ENCODE measurements at regions not wholly inside any gene's neighbourhood (a gene's known extent, or its start where the extent isn't known, plus 50 kb on each side); places are given as distances from the start of the nearest gene placed in this dataset.

- Histone ChIP-seq H3K27ac (ENCODE audit: low read depth in 2 of 2, low read length in 1 of 2) (no peak overlapping the region), H3K27me3 (ENCODE audit: control insufficient read depth in 1 of 2, insufficient read depth in 2 of 2, low read length in 2 of 2) (no peaks in the 10 kb centered on the region), H3K9me3 (ENCODE audit: control insufficient read depth in 2 of 2, insufficient read depth in 1 of 2, low read depth in 1 of 2, low read length in 1 of 2) (no peaks in the 10 kb centered on the region), H3K4me3 (ENCODE audit: low read depth in 1 of 2, low read length in 2 of 2) (no peak overlapping the region), H3K36me3 (ENCODE audit: control insufficient read depth in 2 of 2, insufficient read depth in 2 of 2, low read length in 1 of 2) (no peaks in the 10 kb centered on the region), H3K4me1 (ENCODE audit: control insufficient read depth in 2 of 2, insufficient read depth in 2 of 2, low read length in 1 of 2) (no peaks in the 10 kb centered on the region)
- WGBS, 2 donors: 66 to 75% methylated on average over 3 of the region's 3 CpGs
Measured at GRCh38 chr10:26952094-26952493, 91.3 kb upstream of the ABI1 start.

- H3K4me1 ChIP-seq (ENCODE audit: control insufficient read depth in 2 of 2, insufficient read depth in 2 of 2, low read length in 1 of 2): no peaks in the 10 kb centered on the region
- H3K27me3 ChIP-seq (ENCODE audit: control insufficient read depth in 1 of 2, insufficient read depth in 2 of 2, low read length in 2 of 2): no peaks in the 10 kb centered on the region
- WGBS, 2 donors: 54 to 66% methylated on average over 1 of the region's 1 CpG
- H3K4me3 ChIP-seq (ENCODE audit: low read depth in 1 of 2, low read length in 2 of 2): no peak overlapping the region
- no peak overlapping the region for H3K27ac ChIP-seq (ENCODE audit: low read depth in 2 of 2, low read length in 1 of 2)
- no peaks in the 10 kb centered on the region for H3K36me3 ChIP-seq (ENCODE audit: control insufficient read depth in 2 of 2, insufficient read depth in 2 of 2, low read length in 1 of 2)
- H3K9me3 ChIP-seq (ENCODE audit: control insufficient read depth in 2 of 2, insufficient read depth in 1 of 2, low read depth in 1 of 2, low read length in 1 of 2): no peaks in the 10 kb centered on the region
Measured at GRCh38 chr10:26951650-26952049, 90.9 kb upstream of the ABI1 start.

- Histone ChIP-seq H3K27ac (ENCODE audit: low read depth in 2 of 2, low read length in 1 of 2) (no peak overlapping the region), H3K4me3 (ENCODE audit: low read depth in 1 of 2, low read length in 2 of 2) (no peak overlapping the region), H3K4me1 (ENCODE audit: control insufficient read depth in 2 of 2, insufficient read depth in 2 of 2, low read length in 1 of 2) (peaks cover 3 to 6% of the 10 kb centered on the region in 2 donors), H3K36me3 (ENCODE audit: control insufficient read depth in 2 of 2, insufficient read depth in 2 of 2, low read length in 1 of 2) (no peaks in the 10 kb centered on the region), H3K27me3 (ENCODE audit: control insufficient read depth in 1 of 2, insufficient read depth in 2 of 2, low read length in 2 of 2) (no peaks in the 10 kb centered on the region), H3K9me3 (ENCODE audit: control insufficient read depth in 2 of 2, insufficient read depth in 1 of 2, low read depth in 1 of 2, low read length in 1 of 2) (no peaks in the 10 kb centered on the region)
Measured at GRCh38 chr10:26950934-26951333, 90.2 kb upstream of the ABI1 start.

DNA sequence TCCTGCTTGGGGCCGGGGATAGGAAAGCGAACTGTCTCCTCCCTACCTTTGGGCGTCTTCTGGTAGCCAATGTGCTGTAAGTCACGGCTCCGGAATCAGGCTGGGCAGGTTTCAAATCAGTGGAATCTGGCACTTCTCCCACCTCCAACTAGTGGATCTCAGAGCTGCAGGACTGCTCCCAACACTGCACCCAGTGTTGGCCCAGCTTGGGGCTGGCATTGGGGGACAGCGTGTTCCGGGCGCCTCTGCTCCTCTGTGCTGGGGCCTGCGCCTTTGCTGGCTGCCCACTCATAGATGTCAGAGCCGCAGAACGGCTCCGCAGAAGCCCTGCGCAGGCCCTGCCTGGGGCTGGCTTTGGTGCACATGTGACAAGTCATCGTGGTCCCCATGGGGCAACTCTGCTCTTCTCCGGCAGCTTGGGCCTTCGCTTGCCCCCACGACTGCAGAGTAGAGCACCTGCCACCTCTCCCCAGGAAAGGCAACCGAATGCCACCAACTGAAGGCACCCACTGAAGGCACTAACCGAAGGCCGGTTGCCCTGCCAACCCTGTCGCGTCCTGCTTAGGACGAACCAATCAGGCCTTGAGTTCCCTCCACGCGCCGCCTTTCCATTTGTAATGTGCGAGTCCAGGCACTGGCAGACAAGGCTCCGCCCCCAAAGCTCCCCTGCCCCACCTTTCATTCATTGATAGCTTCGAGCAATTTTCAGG, 85.5 kb upstream of the ABI1 start:
- Histone ChIP-seq H3K9me3 (ENCODE audit: control insufficient read depth in 2 of 2, insufficient read depth in 1 of 2, low read depth in 1 of 2, low read length in 1 of 2) (peaks cover 0 to 4% of the 10 kb centered on the region in 2 donors), H3K27ac (ENCODE audit: low read depth in 2 of 2, low read length in 1 of 2) (peak overlapping the region; percentile 9 to 37), H3K4me3 (ENCODE audit: low read depth in 1 of 2, low read length in 2 of 2) (no peak overlapping the region), H3K36me3 (ENCODE audit: control insufficient read depth in 2 of 2, insufficient read depth in 2 of 2, low read length in 1 of 2) (no peaks in the 10 kb centered on the region), H3K27me3 (ENCODE audit: control insufficient read depth in 1 of 2, insufficient read depth in 2 of 2, low read length in 2 of 2) (no peaks in the 10 kb centered on the region), H3K4me1 (ENCODE audit: control insufficient read depth in 2 of 2, insufficient read depth in 2 of 2, low read length in 1 of 2) (peaks cover 3 to 6% of the 10 kb centered on the region in 2 donors)
- WGBS, 2 donors: 38 to 44% methylated on average over 29 of the region's 29 CpGs

- Histone ChIP-seq H3K27ac (ENCODE audit: low read depth in 2 of 2, low read length in 1 of 2) (no peak overlapping the region), H3K4me1 (ENCODE audit: control insufficient read depth in 2 of 2, insufficient read depth in 2 of 2, low read length in 1 of 2) (peaks cover 3 to 6% of the 10 kb centered on the region in 2 donors), H3K36me3 (ENCODE audit: control insufficient read depth in 2 of 2, insufficient read depth in 2 of 2, low read length in 1 of 2) (no peaks in the 10 kb centered on the region), H3K4me3 (ENCODE audit: low read depth in 1 of 2, low read length in 2 of 2) (no peak overlapping the region), H3K9me3 (ENCODE audit: control insufficient read depth in 2 of 2, insufficient read depth in 1 of 2, low read depth in 1 of 2, low read length in 1 of 2) (peaks cover 0 to 4% of the 10 kb centered on the region in 2 donors), H3K27me3 (ENCODE audit: control insufficient read depth in 1 of 2, insufficient read depth in 2 of 2, low read length in 2 of 2) (no peaks in the 10 kb centered on the region)
- 93 to 94% methylated on average over 18 of the region's 18 CpGs for WGBS, 2 donors
Measured at GRCh38 chr10:26944261-26944882, 83.6 kb upstream of the ABI1 start.

GRCh38 chr10:26939962-26940354, 79.2 kb upstream of the ABI1 start:
- Histone ChIP-seq H3K9me3 (ENCODE audit: control insufficient read depth in 2 of 2, insufficient read depth in 1 of 2, low read depth in 1 of 2, low read length in 1 of 2) (peaks cover 0 to 4% of the 10 kb centered on the region in 2 donors), H3K27me3 (ENCODE audit: control insufficient read depth in 1 of 2, insufficient read depth in 2 of 2, low read length in 2 of 2) (no peaks in the 10 kb centered on the region), H3K27ac (ENCODE audit: low read depth in 2 of 2, low read length in 1 of 2) (no peak overlapping the region), H3K4me3 (ENCODE audit: low read depth in 1 of 2, low read length in 2 of 2) (no peak overlapping the region), H3K4me1 (ENCODE audit: control insufficient read depth in 2 of 2, insufficient read depth in 2 of 2, low read length in 1 of 2) (no peaks in the 10 kb centered on the region), H3K36me3 (ENCODE audit: control insufficient read depth in 2 of 2, insufficient read depth in 2 of 2, low read length in 1 of 2) (no peaks in the 10 kb centered on the region)
- WGBS, 2 donors: 89 to 94% methylated on average over 8 of the region's 8 CpGs

- H3K4me3 ChIP-seq (ENCODE audit: low read depth in 1 of 2, low read length in 2 of 2): no peak overlapping the region
- no peak overlapping the region for H3K27ac ChIP-seq (ENCODE audit: low read depth in 2 of 2, low read length in 1 of 2)
- WGBS, 2 donors: 91 to 92% methylated on average over 22 of the region's 22 CpGs
- no peaks in the 10 kb centered on the region for H3K36me3 ChIP-seq (ENCODE audit: control insufficient read depth in 2 of 2, insufficient read depth in 2 of 2, low read length in 1 of 2)
- H3K27me3 ChIP-seq (ENCODE audit: control insufficient read depth in 1 of 2, insufficient read depth in 2 of 2, low read length in 2 of 2): no peaks in the 10 kb centered on the region
- no peaks in the 10 kb centered on the region for H3K4me1 ChIP-seq (ENCODE audit: control insufficient read depth in 2 of 2, insufficient read depth in 2 of 2, low read length in 1 of 2)
- peaks cover 0 to 4% of the 10 kb centered on the region in 2 donors for H3K9me3 ChIP-seq (ENCODE audit: control insufficient read depth in 2 of 2, insufficient read depth in 1 of 2, low read depth in 1 of 2, low read length in 1 of 2)
Measured at GRCh38 chr10:26939290-26939961, 78.7 kb upstream of the ABI1 start.

DNA sequence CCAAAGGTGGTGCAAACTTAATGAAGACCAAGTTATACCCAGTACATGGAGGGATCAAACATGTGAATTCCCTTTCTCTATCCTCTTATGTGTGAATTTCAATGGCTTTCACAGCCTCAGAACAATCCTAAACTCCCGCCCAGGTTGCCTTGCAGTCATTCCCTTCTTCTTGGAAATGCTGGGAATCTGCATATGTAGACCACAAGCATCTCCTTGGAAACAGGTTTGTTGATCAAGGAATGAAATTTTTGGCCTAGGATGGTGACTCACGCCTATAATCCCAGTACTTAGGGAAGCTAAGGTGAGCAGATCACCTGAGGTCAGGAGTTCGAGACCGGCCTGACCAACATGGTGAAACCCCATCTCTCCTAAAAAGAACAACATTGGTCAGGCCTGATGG, 77.8 kb upstream of the ABI1 start:
- no peaks in the 10 kb centered on the region for H3K27me3 ChIP-seq (ENCODE audit: control insufficient read depth in 1 of 2, insufficient read depth in 2 of 2, low read length in 2 of 2)
- no peaks in the 10 kb centered on the region for H3K36me3 ChIP-seq (ENCODE audit: control insufficient read depth in 2 of 2, insufficient read depth in 2 of 2, low read length in 1 of 2)
- 75 to 78% methylated on average over 4 of the region's 4 CpGs for WGBS, 2 donors
- H3K27ac ChIP-seq (ENCODE audit: low read depth in 2 of 2, low read length in 1 of 2): no peak overlapping the region
- no peak overlapping the region for H3K4me3 ChIP-seq (ENCODE audit: low read depth in 1 of 2, low read length in 2 of 2)
- H3K9me3 ChIP-seq (ENCODE audit: control insufficient read depth in 2 of 2, insufficient read depth in 1 of 2, low read depth in 1 of 2, low read length in 1 of 2): no peaks in the 10 kb centered on the region
- no peaks in the 10 kb centered on the region for H3K4me1 ChIP-seq (ENCODE audit: control insufficient read depth in 2 of 2, insufficient read depth in 2 of 2, low read length in 1 of 2)

- no peak overlapping the region for H3K4me3 ChIP-seq (ENCODE audit: low read depth in 1 of 2, low read length in 2 of 2)
- 89 to 91% methylated on average over 3 of the region's 3 CpGs for WGBS, 2 donors
- no peaks in the 10 kb centered on the region for H3K27me3 ChIP-seq (ENCODE audit: control insufficient read depth in 1 of 2, insufficient read depth in 2 of 2, low read length in 2 of 2)
- H3K36me3 ChIP-seq (ENCODE audit: control insufficient read depth in 2 of 2, insufficient read depth in 2 of 2, low read length in 1 of 2): no peaks in the 10 kb centered on the region
- H3K9me3 ChIP-seq (ENCODE audit: control insufficient read depth in 2 of 2, insufficient read depth in 1 of 2, low read depth in 1 of 2, low read length in 1 of 2): no peaks in the 10 kb centered on the region
- no peaks in the 10 kb centered on the region for H3K4me1 ChIP-seq (ENCODE audit: control insufficient read depth in 2 of 2, insufficient read depth in 2 of 2, low read length in 1 of 2)
- H3K27ac ChIP-seq (ENCODE audit: low read depth in 2 of 2, low read length in 1 of 2): no peak overlapping the region
Measured at GRCh38 chr10:26937371-26937770, 76.6 kb upstream of the ABI1 start.

Data from esophagus (tissue), 2 donors.